H1 (cell line): ENCODE measurements at regions not wholly inside any gene's neighbourhood (a gene's known extent, or its start where the extent isn't known, plus 50 kb on each side); places are given as distances from the start of the nearest gene placed in this dataset.
A peak's percentile ranks its signal among the peaks of the same experiment; 100 is the strongest.

Source experiments
- CTCF ChIA-PET: fragments of 300-600 bp; sonication (Branson Sonifier 250); formaldehyde crosslinking; loops from one replicate; lab custom pipeline; 2021; ENCODE audit not compliant: partially characterized antibody; lab: Charles Lee
- POLR2A ChIA-PET: fragments of 300-600 bp; sonication (Branson Sonifier 250); formaldehyde crosslinking; loops from one replicate; lab custom pipeline; 2021; ENCODE audit warnings: inconsistent platforms; ENCODE audit not compliant: partially characterized antibody; lab: Charles Lee
- DNase-seq, 2 experiments: peaks; one replicate each; pipeline versions ENCODE4 v3.0.0 to v3.0.0-alpha.2; 2010 to 2022; ENCODE audit warnings: low spot score in 2 of 2, low read depth in 1 of 2, mixed read lengths in 1 of 2
- FAIRE-seq: peaks from 2 replicates; lab custom pipeline; 2011; peaks lifted over from hg19 to GRCh38; lab: Jason Lieb, UNC
- H2AFZ ChIP-seq: 2 replicates; pipeline ENCODE4 v1.8.1; 2012; ENCODE audit warnings: low read length, inconsistent platforms
- H2AK5ac ChIP-seq: 2 replicates; pipeline ENCODE4 v1.6.1; 2013; ENCODE audit warnings: low read depth, low read length
- H2BK120ac ChIP-seq: replicated peaks from 2 replicates; pipeline ENCODE3; 2013; ENCODE audit warnings: low read depth, low read length, inconsistent platforms
- H2BK12ac ChIP-seq: 2 replicates; pipeline ENCODE4 v1.6.1; 2013; ENCODE audit warnings: low read depth, low read length
- H2BK15ac ChIP-seq: 2 replicates; pipeline ENCODE4 v1.6.1; 2013; ENCODE audit warnings: low read length
- H2BK20ac ChIP-seq: 2 replicates; pipeline ENCODE4 v1.6.1; 2013; ENCODE audit warnings: low read length
- H2BK5ac ChIP-seq: 2 replicates; pipeline ENCODE4 v1.6.1; 2013; ENCODE audit warnings: low read depth, low read length
- H3K14ac ChIP-seq: 2 replicates; pipeline ENCODE4 v1.6.1; 2013; ENCODE audit warnings: inconsistent platforms; ENCODE audit not compliant: insufficient read length
- H3K18ac ChIP-seq: 2 replicates; pipeline ENCODE4 v1.6.1; 2013; ENCODE audit warnings: low read length; ENCODE audit errors: extremely low read depth
- H3K23ac ChIP-seq: 2 replicates; pipeline ENCODE4 v1.6.1; 2013; ENCODE audit warnings: inconsistent platforms; ENCODE audit not compliant: insufficient read length
- H3K23me2 ChIP-seq: 2 replicates; pipeline ENCODE4 v1.6.1; 2013; ENCODE audit warnings: low read depth, low read length
- H3K27ac ChIP-seq: 2 replicates; pipeline ENCODE4 v1.6.1; 2011; ENCODE audit warnings: low read depth, low read length, inconsistent platforms
- H3K27me3 ChIP-seq, 4 experiments: replicated peaks in 1 of 4; 1 replicate in 1 of 4; 2 replicates in 3 of 4; pipeline versions ENCODE4 v1.6.1 to v1.8.1; 2011 to 2013; ENCODE audit warnings: low read length in 3 of 4, mild to moderate bottlenecking in 3 of 4, inconsistent platforms in 2 of 4, mixed read lengths in 2 of 4, moderate library complexity in 1 of 4; ENCODE audit not compliant: control insufficient read depth in 3 of 4, insufficient read depth in 3 of 4; ENCODE audit errors: extremely low read depth in 1 of 4
- H3K36me3 ChIP-seq, 4 experiments: 2 replicates each; pipeline versions ENCODE4 v1.6.1 to v1.8.1; 2011 to 2013; ENCODE audit warnings: mild to moderate bottlenecking in 4 of 4, low read length in 3 of 4, moderate library complexity in 2 of 4, control low read depth in 1 of 4, inconsistent platforms in 1 of 4; ENCODE audit not compliant: insufficient read depth in 4 of 4, control insufficient read depth in 2 of 4
- H3K4ac ChIP-seq: replicated peaks from 2 replicates; pipeline ENCODE3; 2013; ENCODE audit warnings: low read length, low read depth, mixed read lengths, inconsistent platforms; ENCODE audit not compliant: insufficient read length
- H3K4me1 ChIP-seq, 4 experiments: replicated peaks in 1 of 4; 1 replicate in 1 of 4; 2 replicates in 3 of 4; pipeline versions ENCODE4 v1.6.1 to v1.8.1; 2011 to 2013; ENCODE audit warnings: low read length in 3 of 4, inconsistent platforms in 2 of 4, mixed read lengths in 1 of 4; ENCODE audit not compliant: insufficient read depth in 4 of 4, control insufficient read depth in 3 of 4
- H3K4me2 ChIP-seq, 2 experiments: 2 replicates each; pipeline versions ENCODE4 v1.6.1 to v1.8.1; 2011 to 2013; ENCODE audit warnings: low read depth in 2 of 2, low read length in 2 of 2, control low read depth in 1 of 2, inconsistent platforms in 1 of 2, mild to moderate bottlenecking in 1 of 2; ENCODE audit not compliant: insufficient read depth in 1 of 2
- H3K4me3 ChIP-seq, 4 experiments: fragments of 200-600, 300-600 bp in 1 of 4; sonication (generic), shearing (Covaris generic), sonication (Bioruptor Twin) in 1 of 4; 2 replicates each; pipeline versions ENCODE4 v1.5.1 to v1.8.1; 2011 to 2016; ENCODE audit warnings: low read length in 4 of 4, low read depth in 3 of 4, control low read depth in 2 of 4, inconsistent platforms in 2 of 4, mild to moderate bottlenecking in 2 of 4, mixed read lengths in 1 of 4, moderate library complexity in 1 of 4; ENCODE audit not compliant: insufficient read depth in 2 of 4; ENCODE audit errors: extremely low read depth in 1 of 4
- H3K56ac ChIP-seq: replicated peaks from 2 replicates; pipeline ENCODE3; 2013; ENCODE audit warnings: low read depth, mild to moderate bottlenecking, mixed read lengths, low read length, inconsistent platforms; ENCODE audit not compliant: insufficient read length
- H3K79me1 ChIP-seq: 2 replicates; pipeline ENCODE4 v1.6.1; 2013; ENCODE audit warnings: low read depth, low read length, control low read depth
- H3K79me2 ChIP-seq, 2 experiments: 2 replicates each; pipeline versions ENCODE4 v1.6.1 to v1.8.1; 2012 to 2013; ENCODE audit warnings: low read length in 2 of 2, mild to moderate bottlenecking in 2 of 2, inconsistent platforms in 1 of 2; ENCODE audit not compliant: insufficient read depth in 2 of 2, control insufficient read depth in 1 of 2
- H3K9ac ChIP-seq, 4 experiments: replicated peaks in 1 of 4; 1 replicate in 1 of 4; 2 replicates in 3 of 4; pipeline versions ENCODE4 v1.6.1 to v1.8.1; 2011 to 2013; ENCODE audit warnings: low read depth in 3 of 4, low read length in 3 of 4, control low read depth in 2 of 4, mild to moderate bottlenecking in 2 of 4, moderate library complexity in 2 of 4, inconsistent platforms in 1 of 4; ENCODE audit errors: extremely low read depth in 1 of 4
- H3K9me3 ChIP-seq, 2 experiments: 2 replicates each; pipeline versions ENCODE4 v1.6.1 to v1.8.1; 2012 to 2013; ENCODE audit warnings: mild to moderate bottlenecking in 2 of 2, moderate library complexity in 2 of 2, control low read depth in 1 of 2, inconsistent platforms in 1 of 2, low read depth in 1 of 2, low read length in 1 of 2, mixed read lengths in 1 of 2; ENCODE audit not compliant: insufficient read depth in 2 of 2
- H4K20me1 ChIP-seq, 2 experiments: replicated peaks in 1 of 2; 2 replicates each; pipeline versions ENCODE3 to v1.8.1; 2011 to 2013; ENCODE audit warnings: inconsistent platforms in 2 of 2, low read length in 2 of 2, mild to moderate bottlenecking in 1 of 2; ENCODE audit not compliant: insufficient read depth in 2 of 2, control insufficient read depth in 1 of 2
- H4K5ac ChIP-seq: 2 replicates; pipeline ENCODE4 v1.6.1; 2013; ENCODE audit warnings: low read length, low read depth, mixed read lengths, inconsistent platforms; ENCODE audit not compliant: insufficient read length
- H4K8ac ChIP-seq: 2 replicates; pipeline ENCODE4 v1.8.0; 2013; ENCODE audit warnings: mild to moderate bottlenecking, moderate library complexity, low read length, inconsistent platforms; ENCODE audit not compliant: insufficient read depth; ENCODE audit errors: extremely low read depth
- H4K91ac ChIP-seq: replicated peaks from 2 replicates; pipeline ENCODE3; 2013; ENCODE audit warnings: low read length, mixed read lengths, inconsistent platforms; ENCODE audit not compliant: insufficient read length
- BACH1 ChIP-seq: IDR thresholded peaks from 2 replicates; pipeline ENCODE4 v1.6.1; 2012; ENCODE audit warnings: low read length, improper control_type of control experiment
- CEBPB ChIP-seq: IDR thresholded peaks from 2 replicates; pipeline ENCODE4 v1.6.1; 2012; ENCODE audit warnings: low read depth, low read length
- EZH2 ChIP-seq: fragments of 200-600 bp; sonication (generic); IDR thresholded peaks from 2 replicates; pipeline ENCODE4 v1.7.1; 2012; ENCODE audit warnings: low read depth, mild to moderate bottlenecking, moderate library complexity, low read length, inconsistent platforms; ENCODE audit not compliant: severe bottlenecking
- HDAC2 ChIP-seq, 2 experiments: fragments of 300-600 bp in 1 of 2; sonication (generic) in 1 of 2; IDR thresholded peaks; 2 replicates each; pipeline ENCODE4 v1.6.1; 2011 to 2012; ENCODE audit warnings: low read depth in 2 of 2, low read length in 2 of 2, mild to moderate bottlenecking in 2 of 2, moderate library complexity in 2 of 2, borderline replicate concordance in 1 of 2, inconsistent platforms in 1 of 2
- HDAC6 ChIP-seq: IDR thresholded peaks from one replicate; pipeline ENCODE4 v1.7.1; 2012; ENCODE audit warnings: low read depth, mild to moderate bottlenecking, inconsistent platforms, low read length, moderate library complexity
- KDM4A ChIP-seq: IDR thresholded peaks from one replicate; pipeline ENCODE4 v1.7.1; 2012; ENCODE audit warnings: low read depth, mild to moderate bottlenecking, moderate library complexity, low read length, inconsistent platforms; ENCODE audit not compliant: severe bottlenecking
- POLR2AphosphoS5 ChIP-seq: IDR thresholded peaks from 2 replicates; pipeline ENCODE4 v1.6.1; 2011; ENCODE audit warnings: low read depth, low read length
- POU5F1 ChIP-seq: IDR thresholded peaks from 2 replicates; pipeline ENCODE4 v1.6.1; 2011; ENCODE audit warnings: low read depth, mild to moderate bottlenecking, low read length, moderate library complexity
- SIN3A ChIP-seq, 2 experiments: IDR thresholded peaks in 1 of 2; conservative IDR thresholded peaks in 1 of 2; 2 replicates each; pipeline ENCODE4 v1.6.1; 2011 to 2012; ENCODE audit warnings: low read length in 2 of 2, improper control_type of control experiment in 1 of 2, low read depth in 1 of 2, mild to moderate bottlenecking in 1 of 2
- SP1 ChIP-seq: IDR thresholded peaks from 2 replicates; pipeline ENCODE4 v1.6.1; 2011; ENCODE audit warnings: low read depth, low read length
- TCF12 ChIP-seq: IDR thresholded peaks from 2 replicates; pipeline ENCODE4 v1.6.1; 2011; ENCODE audit warnings: low read depth, mild to moderate bottlenecking, low read length
- YY1 ChIP-seq: IDR thresholded peaks from 2 replicates; pipeline ENCODE4 v1.6.1; 2011; ENCODE audit warnings: low read depth, mild to moderate bottlenecking, low read length
- whole genome bisulfite sequencing, 2 experiments: shearing (Covaris generic) in 1 of 2; methylation state at CpG; one replicate each; pipeline versions ENCODE4 v1.1.6 to v1.1.7; 2013 to 2015; ENCODE audit warnings: low lambda C conversion rate in 2 of 2, mixed read lengths in 2 of 2, inconsistent platforms in 1 of 2, low coverage in 1 of 2, missing lambda C conversion rate in 1 of 2; ENCODE audit not compliant: insufficient replicate concordance in 2 of 2, insufficient coverage in 1 of 2, insufficient read length in 1 of 2; ENCODE audit errors: extremely low coverage in 1 of 2, missing lambda C conversion rate in 1 of 2; 5-methylcytosine and 5-hydroxymethylcytosine counted together
- TF ChIP-seq, protein P1 (sequence below), 3 experiments: IDR thresholded peaks; 1 replicate in 2 of 3; 2 replicates in 1 of 3; pipeline versions ENCODE4 v1.5.1 to v1.6.1; 2011; ENCODE audit warnings: low read length in 3 of 3, mild to moderate bottlenecking in 3 of 3, inconsistent platforms in 2 of 3, low read depth in 1 of 3, moderate library complexity in 1 of 3; ENCODE audit not compliant: insufficient read depth in 1 of 3; ENCODE audit errors: control extremely low read depth in 1 of 3

DNA sequence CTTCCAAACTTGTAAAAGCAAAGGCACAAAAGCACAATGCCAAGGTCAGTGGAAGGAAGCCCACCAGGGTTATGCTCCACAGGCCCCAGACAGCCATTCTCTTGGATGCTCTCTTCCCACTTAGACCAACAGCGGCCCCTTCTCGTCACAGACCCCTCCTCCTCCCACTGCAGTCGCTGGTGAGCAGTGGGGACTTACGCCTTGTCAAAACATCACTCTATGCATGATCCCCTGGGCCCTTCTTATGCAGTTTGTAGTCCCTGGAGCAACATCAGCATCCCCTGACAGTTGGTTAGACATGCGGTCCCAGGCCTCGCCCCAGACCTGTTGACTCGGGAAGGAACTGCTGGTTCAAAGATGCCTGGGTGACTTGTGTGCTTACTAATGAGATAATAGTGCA lies 376.0 kb upstream of the KLHL29 start:
- FAIRE-seq, result no peak
- Histone ChIP-seq H3K23me2 (no peaks in the 10 kb centered on the region), H4K20me1 (no peaks in the 10 kb centered on the region), H2BK15ac (no peak overlapping the region), H3K4ac (no peak overlapping the region), H3K23ac (no peak overlapping the region), H4K8ac (no peak overlapping the region), H2BK12ac (no peak overlapping the region), H2BK20ac (no peak overlapping the region), H2AK5ac (no peak overlapping the region), H4K5ac (no peak overlapping the region), H3K9me3 (no peaks in the 10 kb centered on the region), H3K27ac (no peak overlapping the region), H3K9ac (no peak overlapping the region), H2BK5ac (no peak overlapping the region), H3K18ac (no peak overlapping the region), H3K4me2 (no peak overlapping the region), H3K79me2 (no peaks in the 10 kb centered on the region), H3K4me3 (no peak overlapping the region), H3K27me3 (no peaks in the 10 kb centered on the region), H3K56ac (no peak overlapping the region), H3K79me1 (no peaks in the 10 kb centered on the region; the same call in 1 of the 2 replicates), H4K91ac (no peak overlapping the region), H2BK120ac (no peak overlapping the region), H2AFZ (no peak overlapping the region), H3K14ac (peak overlapping the region; percentile 49), H3K4me1 (no peaks in the 10 kb centered on the region), H3K36me3 (no peaks in the 10 kb centered on the region)
- TF ChIP-seq HDAC6 (no peak), KDM4A (no peak), YY1 (no peak), POU5F1 (no peak), TCF12 (no peak), SIN3A (conservative IDR thresholded peaks at IDR 0.05 in 1 of 2, IDR thresholded peaks at IDR 0.05 in 1 of 2; ENCODE audit: low read depth in 1 of 2, low read length in 2 of 2) (no peak), CEBPB (no peak), EZH2 (no peak), SP1 (no peak), POLR2AphosphoS5 (no peak), HDAC2 (IDR thresholded peaks at IDR 0.05; ENCODE audit: borderline replicate concordance in 1 of 2, low read depth in 2 of 2, low read length in 2 of 2) (no peak), BACH1 (no peak)
- TF ChIP-seq, protein P1, sequence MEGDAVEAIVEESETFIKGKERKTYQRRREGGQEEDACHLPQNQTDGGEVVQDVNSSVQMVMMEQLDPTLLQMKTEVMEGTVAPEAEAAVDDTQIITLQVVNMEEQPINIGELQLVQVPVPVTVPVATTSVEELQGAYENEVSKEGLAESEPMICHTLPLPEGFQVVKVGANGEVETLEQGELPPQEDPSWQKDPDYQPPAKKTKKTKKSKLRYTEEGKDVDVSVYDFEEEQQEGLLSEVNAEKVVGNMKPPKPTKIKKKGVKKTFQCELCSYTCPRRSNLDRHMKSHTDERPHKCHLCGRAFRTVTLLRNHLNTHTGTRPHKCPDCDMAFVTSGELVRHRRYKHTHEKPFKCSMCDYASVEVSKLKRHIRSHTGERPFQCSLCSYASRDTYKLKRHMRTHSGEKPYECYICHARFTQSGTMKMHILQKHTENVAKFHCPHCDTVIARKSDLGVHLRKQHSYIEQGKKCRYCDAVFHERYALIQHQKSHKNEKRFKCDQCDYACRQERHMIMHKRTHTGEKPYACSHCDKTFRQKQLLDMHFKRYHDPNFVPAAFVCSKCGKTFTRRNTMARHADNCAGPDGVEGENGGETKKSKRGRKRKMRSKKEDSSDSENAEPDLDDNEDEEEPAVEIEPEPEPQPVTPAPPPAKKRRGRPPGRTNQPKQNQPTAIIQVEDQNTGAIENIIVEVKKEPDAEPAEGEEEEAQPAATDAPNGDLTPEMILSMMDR (IDR thresholded peaks at IDR 0.05; ENCODE audit: control extremely low read depth in 1 of 3, insufficient read depth in 1 of 3, low read depth in 1 of 3, low read length in 3 of 3), result no peak
- no peak for DNase-seq
- WGBS, 2 experiments, result 97% methylated on average over 6 of the region's 7 CpGs; no CpG with 5 or more reads in 1 of the 2 experiments
- CTCF ChIA-PET, result interaction anchor here (0.7 to 1.2 kb wide), 3 partner anchors 8 to 271 kb away, joined by 3 to 4 read pairs (median 3); no protein-coding TSS in a partner anchor
- POLR2A ChIA-PET, result no interaction called here
